ENCODE measurements at regions not wholly inside any gene's neighbourhood (a gene's known extent, or its start where the extent isn't known, plus 50 kb on each side); places are given as distances from the start of the nearest gene placed in this dataset.
A peak's percentile ranks its signal among the peaks of the same experiment; 100 is the strongest.
"Not testable (repeated sequence)": the region's sequence is repeated elsewhere in the genome, so short reads cannot be mapped to it uniquely, and the experiment has no call there.

DNA sequence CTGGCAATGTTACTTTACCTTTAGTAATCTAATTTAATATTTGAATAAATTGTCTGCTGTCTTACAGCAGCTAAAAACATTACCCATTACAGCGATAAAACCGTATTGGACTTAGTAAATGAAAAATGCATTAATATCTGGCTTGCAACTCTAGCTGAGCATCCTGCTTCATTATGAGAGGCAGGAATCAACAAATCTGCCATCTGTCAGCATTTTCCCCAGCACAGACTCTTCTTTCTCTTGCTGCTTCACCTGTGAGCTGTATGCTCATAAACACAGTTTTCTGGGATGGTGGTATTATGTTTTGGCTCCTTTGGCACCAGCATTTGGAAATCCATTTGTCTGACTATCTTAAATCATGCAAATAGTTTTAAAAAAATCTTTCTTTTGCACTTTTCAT, 487.1 kb downstream of the KCNT2 start:
- TF ChIP-seq CTCF (IDR thresholded peaks at IDR 0.05; ENCODE audit: insufficient read depth, low read length): no peak
- no peak overlapping the region for H3K4me3 ChIP-seq (ENCODE audit: low read depth, low read length)
- DNase-seq (ENCODE audit: low read depth): no peak

DNA sequence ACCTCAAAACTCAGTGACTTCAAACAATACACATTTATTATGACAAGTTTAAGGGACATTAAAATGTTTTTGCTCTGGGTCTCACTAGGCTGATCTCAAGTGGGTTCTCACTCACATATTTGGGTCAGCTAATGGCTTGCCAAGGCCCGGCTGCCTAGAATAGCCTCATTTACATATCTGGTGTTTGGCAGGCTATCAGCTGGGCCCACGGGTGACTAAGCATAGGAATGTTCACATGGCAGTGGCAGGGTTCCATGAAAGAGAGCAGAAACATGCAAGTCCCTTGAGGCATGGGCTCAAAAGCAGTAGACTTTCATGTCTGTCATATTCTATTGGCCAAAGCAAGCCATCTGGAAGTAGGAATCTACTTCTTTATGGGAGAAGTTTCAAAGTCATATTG, 492.6 kb downstream of the KCNT2 start:
- TF ChIP-seq CTCF (IDR thresholded peaks at IDR 0.05; ENCODE audit: insufficient read depth, low read length): no peak
- DNase-seq (ENCODE audit: low read depth): peak; percentile 84
- H3K4me3 ChIP-seq (ENCODE audit: low read depth, low read length): no peak overlapping the region

GRCh38 chr1:196114193-196114592, 494.0 kb downstream of the KCNT2 start:
- no peak for TF ChIP-seq CTCF (IDR thresholded peaks at IDR 0.05; ENCODE audit: insufficient read depth, low read length)
- no peak overlapping the region for H3K4me3 ChIP-seq (ENCODE audit: low read depth, low read length)
- DNase-seq (ENCODE audit: low read depth): peak; percentile 36

DNA sequence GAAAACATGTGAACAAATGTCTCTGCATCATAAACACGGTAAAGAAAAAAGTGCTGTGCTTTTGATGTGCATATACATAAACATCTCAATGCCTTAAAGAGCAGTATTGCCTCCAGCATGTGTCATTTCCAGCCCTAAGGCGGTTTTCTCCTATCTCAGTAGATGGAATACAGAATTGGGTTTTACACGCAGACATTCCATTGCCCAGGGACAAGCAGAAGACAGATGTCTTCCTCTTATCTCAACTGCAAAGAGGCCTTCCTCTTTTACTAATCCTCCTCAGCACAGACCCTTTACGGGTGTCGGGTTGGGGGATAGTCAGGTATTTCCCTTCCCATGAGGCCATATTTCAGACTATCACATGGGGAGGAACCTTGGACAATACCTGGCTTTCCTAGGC, 499.2 kb downstream of the KCNT2 start:
- not testable (repeated sequence) for DNase-seq (ENCODE audit: low read depth); H3K4me3 ChIP-seq (ENCODE audit: low read depth, low read length)

GRCh38 chr1:196105901-196106300, 502.3 kb downstream of the KCNT2 start:
- H3K4me3 ChIP-seq (ENCODE audit: low read depth, low read length): no peak overlapping the region
- DNase-seq (ENCODE audit: low read depth): peak; percentile 4
- TF ChIP-seq CTCF (IDR thresholded peaks at IDR 0.05; ENCODE audit: insufficient read depth, low read length): no peak

GRCh38 chr1:196102826-196103225, 505.4 kb downstream of the KCNT2 start:
- no peak for DNase-seq (ENCODE audit: low read depth)
- no peak overlapping the region for H3K4me3 ChIP-seq (ENCODE audit: low read depth, low read length)
- TF ChIP-seq CTCF (IDR thresholded peaks at IDR 0.05; ENCODE audit: insufficient read depth, low read length): no peak

DNA sequence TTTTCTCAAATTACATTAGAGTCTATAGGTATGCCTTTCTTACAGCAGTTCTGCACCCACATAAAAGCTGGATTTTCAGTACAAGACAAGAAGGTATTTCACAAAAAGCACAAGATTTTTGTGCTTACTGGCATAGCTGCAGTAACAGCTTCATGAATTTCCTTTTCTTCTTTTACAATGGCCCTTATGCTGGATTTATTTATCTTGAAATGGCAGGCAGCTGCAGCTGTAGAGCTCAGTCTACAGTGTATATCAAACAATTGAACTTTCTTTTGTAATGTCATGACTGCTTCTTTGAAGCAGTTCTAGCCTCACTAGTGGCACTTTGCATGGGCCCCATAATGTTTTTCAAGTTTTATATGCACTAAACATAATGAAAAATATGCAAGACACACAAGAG, 510.2 kb downstream of the KCNT2 start:
- DNase-seq (ENCODE audit: low read depth): no peak
- H3K4me3 ChIP-seq (ENCODE audit: low read depth, low read length): no peak overlapping the region
- TF ChIP-seq CTCF (IDR thresholded peaks at IDR 0.05; ENCODE audit: insufficient read depth, low read length): no peak
